HepG2 (cell line): ENCODE measurements at regions not wholly inside any gene's neighbourhood (a gene's known extent, or its start where the extent isn't known, plus 50 kb on each side); places are given as distances from the start of the nearest gene placed in this dataset.
"Not testable (repeated sequence)": the region's sequence is repeated elsewhere in the genome, so short reads cannot be mapped to it uniquely, and the experiment has no call there.

ENCODE experiments used
- ATAC-seq: fragments of 200-7000 bp; cut with Tn5 transposase; 3 replicates; pipeline ENCODE4 v1.9.1; 2020; ENCODE audit warnings: mild to moderate bottlenecking, moderate library complexity
- BruUV-seq: library from RNA; stranded (reverse); fragments of 400-500 nt; replicated peaks from 2 replicates; lab custom pipeline; 2021; lab: Mats Ljungman, UMichigan
- CTCF ChIA-PET: fragments of 300-600 bp; formaldehyde crosslinking; extraction: SDS; loops from one replicate; lab custom pipeline; 2021; ENCODE audit warnings: low total read pairs, inconsistent platforms, low intra/inter-chr PET ratio; lab: Yijun Ruan, JAX
- POLR2A ChIA-PET: fragments of 350-600 bp; sonication (Branson Sonifier 250); formaldehyde crosslinking; loops from one replicate; lab custom pipeline; 2020; ENCODE audit warnings: antibody characterized with exemption, inconsistent platforms; lab: Yijun Ruan, JAX
- DNase-seq: peaks from one replicate; pipeline ENCODE4 v3.0.0-alpha.2; 2015; ENCODE audit warnings: low spot score
- FAIRE-seq: peaks from 3 replicates; lab custom pipeline; 2011; peaks lifted over from hg19 to GRCh38; lab: Jason Lieb, UNC
- H2AFZ ChIP-seq: one replicate; pipeline ENCODE4 v1.6.1; 2011; ENCODE audit warnings: low read length, inconsistent platforms
- H3K27ac ChIP-seq: fragments of 300-600 bp; 3 replicates; pipeline ENCODE4 v1.8.0; 2011; ENCODE audit warnings: mixed run types, mild to moderate bottlenecking, mixed read lengths, low read length, inconsistent platforms; ENCODE audit not compliant: insufficient read depth; ENCODE audit errors: extremely low read length
- H3K27me3 ChIP-seq, 2 experiments: fragments of 200-600 bp in 1 of 2; 2 replicates in 1 of 2; 3 replicates in 1 of 2; pipeline versions ENCODE4 v1.6.0 to v1.8.0; 2011; ENCODE audit warnings: low read length in 2 of 2, mild to moderate bottlenecking in 2 of 2, moderate library complexity in 2 of 2, inconsistent platforms in 1 of 2; ENCODE audit not compliant: insufficient read depth in 2 of 2, control insufficient read depth in 1 of 2
- H3K36me3 ChIP-seq, 2 experiments: fragments of 200-600 bp in 1 of 2; replicated peaks in 1 of 2; 2 replicates in 1 of 2; 3 replicates in 1 of 2; pipeline versions ENCODE4 v1.5.1 to v1.8.0; 2011; ENCODE audit warnings: low read length in 2 of 2, inconsistent platforms in 1 of 2; ENCODE audit not compliant: insufficient read depth in 2 of 2, control insufficient read depth in 1 of 2
- H3K4me1 ChIP-seq: 2 replicates; pipeline ENCODE4 v1.5.1; 2012; ENCODE audit warnings: low read length, inconsistent platforms; ENCODE audit not compliant: insufficient read depth
- H3K4me2 ChIP-seq: 2 replicates; pipeline ENCODE4 v1.6.0; 2011; ENCODE audit warnings: low read depth, low read length, inconsistent platforms
- H3K4me3 ChIP-seq, 3 experiments: fragments of 200-600 bp in 1 of 3; sonication (generic), shearing (Covaris generic) in 1 of 3; replicated peaks in 1 of 3; 2 replicates each; pipeline ENCODE4 v1.5.1; 2011 to 2016; ENCODE audit warnings: low read length in 3 of 3, inconsistent platforms in 2 of 3, low read depth in 2 of 3, mild to moderate bottlenecking in 2 of 3, control low read depth in 1 of 3, mixed read lengths in 1 of 3; ENCODE audit not compliant: insufficient read depth in 1 of 3
- H3K79me2 ChIP-seq: one replicate; pipeline ENCODE4 v1.6.1; 2011; ENCODE audit warnings: low read length, inconsistent platforms; ENCODE audit not compliant: insufficient read depth
- H3K9ac ChIP-seq: 2 replicates; pipeline ENCODE4 v1.6.0; 2011; ENCODE audit warnings: mild to moderate bottlenecking, low read depth, low read length, inconsistent platforms; ENCODE audit not compliant: insufficient read depth
- H3K9me3 ChIP-seq: 2 replicates; pipeline ENCODE4 v1.5.1; 2012; ENCODE audit warnings: mild to moderate bottlenecking, low read length
- H4K20me1 ChIP-seq: 2 replicates; pipeline ENCODE4 v1.6.0; 2011; ENCODE audit warnings: inconsistent platforms, mild to moderate bottlenecking, low read length, moderate library complexity; ENCODE audit not compliant: insufficient read depth
- HNRNPUL1 ChIP-seq: fragments of 200-400 bp; formaldehyde crosslinking; IDR thresholded peaks from 2 replicates; pipeline ENCODE4 v1.6.1; 2017; ENCODE audit warnings: low read depth, mild to moderate bottlenecking, low read length, moderate library complexity
- SNRNP70 ChIP-seq: fragments of 200-400 bp; formaldehyde crosslinking; IDR thresholded peaks from 2 replicates; pipeline ENCODE4 v1.6.1; 2017; ENCODE audit warnings: mild to moderate bottlenecking, low read depth, low read length, moderate library complexity
- WGBS: methylation state at CpG from one replicate; pipeline ENCODE4 v1.1.6; 2017; ENCODE audit warnings: low lambda C conversion rate; 5-methylcytosine and 5-hydroxymethylcytosine counted together
- in situ Hi-C: cut with HindIII; loops from 2 replicates; pipeline ENCODE4 v1.10.0; 2017; ENCODE audit warnings: low pct_unique_long_range_greater_than_20kb; ENCODE audit not compliant: extremely low pct_ligation_motif_present
- intact Hi-C: fragments of 100-400 bp; cut with micrococcal nuclease; formaldehyde crosslinking; loops from one replicate; pipeline ENCODE4 v1.10.0; 2022; ENCODE audit not compliant: unreplicated experiment

GRCh38 chr21:8997443-8998390 lies 1523.7 kb upstream of the TPTE start:
- FAIRE-seq: not testable (repeated sequence)
- peak; percentile 59 for DNase-seq

GRCh38 chr21:8998480-8998879 lies 1522.9 kb upstream of the TPTE start:
- in situ Hi-C loops, BruUV-seq, H3K4me2 ChIP-seq: not testable (repeated sequence)

More at GRCh38 chr21:8997443-8998390, 1523.7 kb upstream of the TPTE start:
- H3K4me2 ChIP-seq, H3K27me3 ChIP-seq, CTCF ChIA-PET, BruUV-seq, POLR2A ChIA-PET, intact Hi-C loops, ATAC-seq, H3K36me3 ChIP-seq, H3K79me2 ChIP-seq, H2AFZ ChIP-seq, in situ Hi-C loops, H3K9ac ChIP-seq, H4K20me1 ChIP-seq, H3K4me3 ChIP-seq, H3K4me1 ChIP-seq, H3K27ac ChIP-seq: not testable (repeated sequence)
- H3K9me3 ChIP-seq: peaks cover 80% of the 10 kb centered on the region
- WGBS: 4% methylated on average over 4 of the region's 4 CpGs
- TF ChIP-seq SNRNP70 (peak; percentile 89; the same call in 1 of the 2 replicates), HNRNPUL1 (peak; percentile 63; the same call in 1 of the 2 replicates)

More at GRCh38 chr21:8998480-8998879, 1522.9 kb upstream of the TPTE start:
- intact Hi-C loops, POLR2A ChIA-PET, H3K4me1 ChIP-seq, H4K20me1 ChIP-seq, H3K4me3 ChIP-seq, H3K27ac ChIP-seq, FAIRE-seq, H3K79me2 ChIP-seq, H2AFZ ChIP-seq, CTCF ChIA-PET, ATAC-seq, H3K27me3 ChIP-seq, H3K9ac ChIP-seq, H3K36me3 ChIP-seq: not testable (repeated sequence)
- DNase-seq: peak; percentile 73
- 10% methylated on average over 1 of the region's 1 CpG for WGBS
- peaks cover 78% of the 10 kb centered on the region for H3K9me3 ChIP-seq
